ENCODE measurements at regions not wholly inside any gene's neighbourhood (a gene's known extent, or its start where the extent isn't known, plus 50 kb on each side); places are given as distances from the start of the nearest gene placed in this dataset.

- no peak overlapping the region for H3K4me3 ChIP-seq
- no peaks in the 10 kb centered on the region for H3K79me2 ChIP-seq (ENCODE audit: low read depth)
- POLR2A ChIA-PET (ENCODE audit: unreplicated experiment) = no interaction called here
- no peaks in the 10 kb centered on the region for H3K9me3 ChIP-seq (ENCODE audit: insufficient read depth, low read depth)
- H2AFZ ChIP-seq = no peak overlapping the region
- no peak overlapping the region for H3K4me2 ChIP-seq
- no TSS peak for BruUV-seq (replicated peaks)
- no peaks in the 10 kb centered on the region for H3K36me3 ChIP-seq (ENCODE audit: low read depth)
- H3K4me1 ChIP-seq (replicated peaks; ENCODE audit: insufficient read depth) = peaks cover 13% of the 10 kb centered on the region
- H3K27ac ChIP-seq = no peak overlapping the region
- intact Hi-C loops (cut with micrococcal nuclease; ENCODE audit: unreplicated experiment) = loop anchor here (5.0 kb wide), 1 partner anchor 117 kb away; no protein-coding TSS in a partner anchor
- no peaks in the 10 kb centered on the region for H3K9me2 ChIP-seq (ENCODE audit: insufficient read depth)
- TF ChIP-seq CTCF (conservative IDR thresholded peaks at IDR 0.05) (no peak), EZH2 (IDR thresholded peaks at IDR 0.05; ENCODE audit: low read depth) (no peak)
- no peaks in the 10 kb centered on the region for H3K27me3 ChIP-seq (ENCODE audit: insufficient read depth, low read depth)
- no peak for DNase-seq
- no peaks in the 10 kb centered on the region for H3F3A ChIP-seq (ENCODE audit: insufficient read depth, low read depth)
- CTCF ChIA-PET = interaction anchor here (0.9 kb wide), 1 partner anchor 109 kb away, joined by 3 read pairs; no protein-coding TSS in a partner anchor
- no peaks in the 10 kb centered on the region for H4K20me1 ChIP-seq (ENCODE audit: insufficient read depth)
Measured at GRCh38 chr3:194985031-194985578, 285.9 kb downstream of the XXYLT1 start.

GRCh38 chr3:194986208-194987043 lies 284.5 kb downstream of the XXYLT1 start:
- ChIA-PET CTCF (interaction anchor here (0.5 to 1.1 kb wide), 7 partner anchors 24 to 376 kb away, joined by 3 to 4 read pairs (median 3); no protein-coding TSS in a partner anchor), POLR2A (ENCODE audit: unreplicated experiment) (interaction anchor here (0.5 kb wide), 1 partner anchor 42 kb away, joined by 6 read pairs; no protein-coding TSS in a partner anchor)
- Histone ChIP-seq H3K79me2 (ENCODE audit: low read depth) (no peaks in the 10 kb centered on the region), H4K20me1 (ENCODE audit: insufficient read depth) (no peaks in the 10 kb centered on the region), H3K4me3 (no peak overlapping the region), H3K9me2 (ENCODE audit: insufficient read depth) (no peaks in the 10 kb centered on the region), H3K27me3 (ENCODE audit: insufficient read depth, low read depth) (no peaks in the 10 kb centered on the region), H2AFZ (no peak overlapping the region), H3K4me1 (replicated peaks; ENCODE audit: insufficient read depth) (peaks cover 13% of the 10 kb centered on the region), H3K36me3 (ENCODE audit: low read depth) (no peaks in the 10 kb centered on the region), H3K27ac (peak overlapping the region; percentile 51), H3K9me3 (ENCODE audit: insufficient read depth, low read depth) (no peaks in the 10 kb centered on the region), H3F3A (ENCODE audit: insufficient read depth, low read depth) (no peaks in the 10 kb centered on the region), H3K4me2 (peak overlapping the region; percentile 49)
- peak; percentile 85 to 94 for DNase-seq
- TF ChIP-seq EZH2 (IDR thresholded peaks at IDR 0.05; ENCODE audit: low read depth) (no peak), CTCF (conservative IDR thresholded peaks at IDR 0.05) (no peak)
- intact Hi-C loops (cut with micrococcal nuclease; ENCODE audit: unreplicated experiment) = loop anchor here (2.0 to 5.0 kb wide), 2 partner anchors 116 kb away; no protein-coding TSS in a partner anchor
- no TSS peak for BruUV-seq (replicated peaks)

GRCh38 chr3:194987571-194988494 lies 283.1 kb downstream of the XXYLT1 start:
- H3K36me3 ChIP-seq (ENCODE audit: low read depth) = no peaks in the 10 kb centered on the region
- H3K4me1 ChIP-seq (replicated peaks; ENCODE audit: insufficient read depth) = peaks cover 13% of the 10 kb centered on the region
- H3K4me3 ChIP-seq = no peak overlapping the region
- no peaks in the 10 kb centered on the region for H3F3A ChIP-seq (ENCODE audit: insufficient read depth, low read depth)
- intact Hi-C loops (cut with micrococcal nuclease; ENCODE audit: unreplicated experiment) = loop anchor here (2.0 to 5.0 kb wide), 2 partner anchors 114 to 117 kb away; no protein-coding TSS in a partner anchor
- ChIA-PET POLR2A (ENCODE audit: unreplicated experiment) (no interaction called here), CTCF (no interaction called here)
- DNase-seq = no peak
- H3K79me2 ChIP-seq (ENCODE audit: low read depth) = no peaks in the 10 kb centered on the region
- H3K27me3 ChIP-seq (ENCODE audit: insufficient read depth, low read depth) = no peaks in the 10 kb centered on the region
- H3K9me3 ChIP-seq (ENCODE audit: insufficient read depth, low read depth) = no peaks in the 10 kb centered on the region
- H3K27ac ChIP-seq = no peak overlapping the region
- TF ChIP-seq CTCF (conservative IDR thresholded peaks at IDR 0.05) (no peak), EZH2 (IDR thresholded peaks at IDR 0.05; ENCODE audit: low read depth) (no peak)
- BruUV-seq (replicated peaks) = no TSS peak
- H3K9me2 ChIP-seq (ENCODE audit: insufficient read depth) = no peaks in the 10 kb centered on the region
- H4K20me1 ChIP-seq (ENCODE audit: insufficient read depth) = no peaks in the 10 kb centered on the region
- H3K4me2 ChIP-seq = no peak overlapping the region
- no peak overlapping the region for H2AFZ ChIP-seq
